ENCODE measurements at regions not wholly inside any gene's neighbourhood (a gene's known extent, or its start where the extent isn't known, plus 50 kb on each side); places are given as distances from the start of the nearest gene placed in this dataset.
"Not testable (repeated sequence)": the region's sequence is repeated elsewhere in the genome, so short reads cannot be mapped to it uniquely, and the experiment has no call there.

- not testable (repeated sequence) for H3K27ac ChIP-seq (ENCODE audit: low read depth, low read length); H3K4me3 ChIP-seq (ENCODE audit: low read depth, low read length); H3K79me2 ChIP-seq (ENCODE audit: control insufficient read depth, insufficient read depth, low read length, unreplicated experiment); H3K4me1 ChIP-seq (ENCODE audit: control insufficient read depth, insufficient read depth, low read length, unreplicated experiment); H3K36me3 ChIP-seq (ENCODE audit: insufficient read depth, low read length); H2AFZ ChIP-seq (ENCODE audit: low read length, unreplicated experiment)
- peaks cover 22% of the 10 kb centered on the region for H3K27me3 ChIP-seq (ENCODE audit: insufficient read depth, low read length)
Measured at GRCh38 chr1:147348592-147348991, 106.1 kb downstream of the CHD1L start.

- no peaks in the 10 kb centered on the region for H3K36me3 ChIP-seq (ENCODE audit: insufficient read depth, low read length)
- H3K4me3 ChIP-seq (ENCODE audit: low read depth, low read length), result no peak overlapping the region
- peaks cover 22% of the 10 kb centered on the region for H3K27me3 ChIP-seq (ENCODE audit: insufficient read depth, low read length)
- no peak overlapping the region for H2AFZ ChIP-seq (ENCODE audit: low read length, unreplicated experiment)
- no peak overlapping the region for H3K27ac ChIP-seq (ENCODE audit: low read depth, low read length)
- H3K4me1 ChIP-seq (ENCODE audit: control insufficient read depth, insufficient read depth, low read length, unreplicated experiment), result no peaks in the 10 kb centered on the region
- H3K79me2 ChIP-seq (ENCODE audit: control insufficient read depth, insufficient read depth, low read length, unreplicated experiment), result no peaks in the 10 kb centered on the region
Measured at GRCh38 chr1:147349533-147349932, 107.0 kb downstream of the CHD1L start.

DNA sequence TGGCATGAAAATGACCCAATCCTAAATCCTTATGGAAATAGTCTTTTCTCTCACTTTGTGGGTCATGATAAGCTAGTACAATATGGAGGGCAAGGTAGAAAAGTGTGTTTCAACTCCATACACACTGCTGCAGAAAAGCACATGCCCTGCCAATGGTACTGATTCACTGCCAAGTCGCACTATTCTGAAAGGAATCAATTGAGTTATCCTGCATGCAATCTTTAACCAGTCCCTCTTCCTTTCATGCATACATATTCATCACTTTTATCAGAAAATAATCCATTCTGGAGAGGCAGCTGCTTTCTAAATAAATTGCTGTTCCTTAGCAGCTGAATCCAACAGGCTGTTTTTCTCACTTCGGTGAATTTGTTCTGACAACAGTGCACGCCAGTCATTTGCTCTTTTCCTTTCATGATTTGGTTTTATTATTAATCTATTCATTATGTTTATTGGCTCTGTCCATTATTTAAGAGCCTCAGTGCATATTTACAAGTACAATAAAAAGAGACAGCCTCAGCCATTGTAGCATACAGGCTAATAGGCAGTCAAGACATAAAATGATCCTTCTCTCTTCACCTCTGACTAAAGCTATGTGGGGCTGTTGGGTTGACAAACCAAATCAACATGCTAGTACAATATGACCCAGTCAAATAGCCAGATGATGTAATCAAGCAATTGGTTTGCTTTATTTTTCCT is 108.8 kb downstream of the CHD1L start:
- Histone ChIP-seq H3K27me3 (ENCODE audit: insufficient read depth, low read length) (peaks cover 32% of the 10 kb centered on the region), H3K79me2 (ENCODE audit: control insufficient read depth, insufficient read depth, low read length, unreplicated experiment) (no peaks in the 10 kb centered on the region), H3K4me1 (ENCODE audit: control insufficient read depth, insufficient read depth, low read length, unreplicated experiment) (no peaks in the 10 kb centered on the region), H3K36me3 (ENCODE audit: insufficient read depth, low read length) (no peaks in the 10 kb centered on the region), H3K4me3 (ENCODE audit: low read depth, low read length) (no peak overlapping the region), H3K27ac (ENCODE audit: low read depth, low read length) (no peak overlapping the region), H2AFZ (ENCODE audit: low read length, unreplicated experiment) (no peak overlapping the region)

DNA sequence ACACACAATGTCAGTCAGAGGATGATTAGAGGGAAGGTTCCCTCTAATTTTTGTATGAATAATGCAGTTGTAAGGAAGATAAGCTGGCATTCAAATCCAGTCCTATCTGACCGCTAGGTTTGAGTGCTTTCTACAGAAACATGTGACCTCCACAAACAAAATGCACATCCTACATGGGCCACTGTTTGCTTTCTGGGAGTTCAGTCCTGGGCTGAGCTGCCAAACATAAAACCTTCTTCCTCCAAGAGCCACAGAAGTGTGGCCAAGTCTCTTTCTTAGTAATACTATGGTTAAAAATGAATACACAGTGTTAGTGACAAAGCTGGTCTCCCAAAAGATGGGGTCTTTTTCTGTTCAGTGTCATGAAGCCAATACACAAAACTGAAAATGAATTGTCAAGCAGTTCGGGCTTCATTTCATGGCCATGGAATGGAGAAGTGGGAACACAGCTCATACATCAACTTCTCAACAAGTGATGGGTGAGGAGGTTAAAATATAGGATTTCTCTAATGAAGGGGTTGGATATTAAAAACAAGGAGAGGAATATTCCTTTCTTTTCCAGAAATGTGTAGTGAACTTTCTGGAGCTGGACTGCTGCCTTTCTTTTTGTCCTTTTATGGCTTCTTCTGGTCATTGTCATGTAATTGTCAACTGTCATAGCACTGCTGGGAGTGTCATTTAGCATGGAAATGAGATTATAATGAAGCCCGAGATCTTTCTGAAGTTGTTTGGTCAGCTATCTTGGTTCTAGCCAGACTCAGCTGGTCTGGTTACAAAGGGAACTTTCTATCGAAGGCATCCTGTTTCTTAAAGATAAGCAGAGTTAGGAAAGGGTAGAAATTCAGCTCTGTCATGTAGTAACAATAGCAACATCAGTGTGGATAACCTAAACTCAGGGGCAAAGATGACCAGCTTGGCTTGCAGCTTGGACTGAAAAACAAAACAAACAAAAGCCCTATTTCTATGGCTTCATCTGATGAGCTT is 135.1 kb downstream of the CHD1L start:
- no peak overlapping the region for H3K27ac ChIP-seq (ENCODE audit: low read depth, low read length)

GRCh38 chr1:147379889-147380288 is 137.4 kb downstream of the CHD1L start:
- Histone ChIP-seq H3K27me3 (ENCODE audit: insufficient read depth, low read length) (peaks cover 20% of the 10 kb centered on the region), H2AFZ (ENCODE audit: low read length, unreplicated experiment) (no peak overlapping the region), H3K4me1 (ENCODE audit: control insufficient read depth, insufficient read depth, low read length, unreplicated experiment) (no peaks in the 10 kb centered on the region)

More for the DNA sequence above, 135.1 kb downstream of the CHD1L start:
- no peaks in the 10 kb centered on the region for H3K36me3 ChIP-seq (ENCODE audit: insufficient read depth, low read length)
- H3K4me1 ChIP-seq (ENCODE audit: control insufficient read depth, insufficient read depth, low read length, unreplicated experiment), result no peaks in the 10 kb centered on the region
- no peak overlapping the region for H3K4me3 ChIP-seq (ENCODE audit: low read depth, low read length)
- H2AFZ ChIP-seq (ENCODE audit: low read length, unreplicated experiment), result no peak overlapping the region
- no peaks in the 10 kb centered on the region for H3K79me2 ChIP-seq (ENCODE audit: control insufficient read depth, insufficient read depth, low read length, unreplicated experiment)
- peaks cover 13% of the 10 kb centered on the region for H3K27me3 ChIP-seq (ENCODE audit: insufficient read depth, low read length)

GRCh38 chr1:147384804-147385203 is 142.3 kb downstream of the CHD1L start:
- no peak overlapping the region for H3K4me3 ChIP-seq (ENCODE audit: low read depth, low read length)
- H3K36me3 ChIP-seq (ENCODE audit: insufficient read depth, low read length), result no peaks in the 10 kb centered on the region
- no peak overlapping the region for H2AFZ ChIP-seq (ENCODE audit: low read length, unreplicated experiment)
- H3K4me1 ChIP-seq (ENCODE audit: control insufficient read depth, insufficient read depth, low read length, unreplicated experiment), result no peaks in the 10 kb centered on the region
- peaks cover 17% of the 10 kb centered on the region for H3K27me3 ChIP-seq (ENCODE audit: insufficient read depth, low read length)
- no peak overlapping the region for H3K27ac ChIP-seq (ENCODE audit: low read depth, low read length)
- H3K79me2 ChIP-seq (ENCODE audit: control insufficient read depth, insufficient read depth, low read length, unreplicated experiment), result no peaks in the 10 kb centered on the region

More at GRCh38 chr1:147379889-147380288, 137.4 kb downstream of the CHD1L start:
- Histone ChIP-seq H3K4me3 (ENCODE audit: low read depth, low read length) (no peak overlapping the region), H3K79me2 (ENCODE audit: control insufficient read depth, insufficient read depth, low read length, unreplicated experiment) (no peaks in the 10 kb centered on the region), H3K27ac (ENCODE audit: low read depth, low read length) (no peak overlapping the region), H3K36me3 (ENCODE audit: insufficient read depth, low read length) (no peaks in the 10 kb centered on the region)

DNA sequence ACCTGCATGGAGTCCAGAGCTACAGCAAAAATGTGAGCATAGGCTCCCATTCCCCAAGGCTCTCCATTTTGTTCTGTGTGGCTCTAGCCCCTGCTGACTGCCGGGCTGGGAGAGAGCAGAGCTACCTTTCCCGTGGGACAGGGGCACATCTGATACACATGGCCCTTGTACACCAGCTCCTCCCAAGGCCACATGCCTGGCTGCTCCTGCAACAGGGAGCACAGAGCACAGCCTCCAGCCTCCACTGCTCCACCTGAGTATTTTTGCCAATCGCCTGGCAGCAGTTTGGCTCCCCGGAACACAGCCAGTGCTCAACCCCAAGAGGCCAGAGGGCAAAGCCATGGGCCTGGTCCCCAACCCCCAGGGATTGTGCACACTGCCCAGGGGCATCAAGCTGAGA is 146.5 kb downstream of the CHD1L start:
- H2AFZ ChIP-seq (ENCODE audit: low read length, unreplicated experiment), result no peak overlapping the region

DNA sequence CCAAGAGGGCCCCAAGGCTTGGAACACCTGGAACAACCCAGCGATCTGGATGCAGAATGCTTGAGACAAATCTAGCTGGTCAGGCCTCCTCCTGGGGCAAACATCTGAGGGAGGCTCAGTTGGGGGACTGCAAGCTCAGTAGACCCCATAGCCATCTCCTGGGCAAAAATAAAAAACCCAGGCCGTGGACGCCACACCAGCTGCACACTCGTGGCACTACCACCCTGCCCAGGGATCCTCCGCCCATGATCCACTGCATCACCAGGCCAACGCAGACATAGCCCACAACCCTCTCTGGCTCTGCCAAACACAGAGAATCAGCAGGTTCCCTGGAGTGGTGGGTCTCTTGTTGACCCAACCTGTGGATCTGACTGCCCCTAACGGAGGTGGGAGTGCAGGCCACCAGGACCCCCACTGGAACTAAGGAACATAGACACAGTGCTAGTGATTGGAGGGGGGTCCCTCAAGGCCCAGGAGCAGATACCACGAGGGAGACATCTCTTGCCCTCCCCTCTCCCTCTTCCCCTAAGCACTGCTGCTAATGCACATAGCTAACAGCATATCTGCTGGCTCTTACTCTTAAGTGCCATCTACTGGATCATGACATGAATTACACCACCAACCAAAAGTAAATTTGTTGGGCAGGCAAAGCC is 147.2 kb downstream of the CHD1L start:
- Histone ChIP-seq H3K36me3 (ENCODE audit: insufficient read depth, low read length) (no peaks in the 10 kb centered on the region), H3K4me1 (ENCODE audit: control insufficient read depth, insufficient read depth, low read length, unreplicated experiment) (no peaks in the 10 kb centered on the region), H3K27ac (ENCODE audit: low read depth, low read length) (no peak overlapping the region), H2AFZ (ENCODE audit: low read length, unreplicated experiment) (no peak overlapping the region), H3K27me3 (ENCODE audit: insufficient read depth, low read length) (peaks cover 7% of the 10 kb centered on the region), H3K79me2 (ENCODE audit: control insufficient read depth, insufficient read depth, low read length, unreplicated experiment) (no peaks in the 10 kb centered on the region), H3K4me3 (ENCODE audit: low read depth, low read length) (no peak overlapping the region)

More for the DNA sequence above, 146.5 kb downstream of the CHD1L start:
- H3K27me3 ChIP-seq (ENCODE audit: insufficient read depth, low read length), result peaks cover 7% of the 10 kb centered on the region
- H3K27ac ChIP-seq (ENCODE audit: low read depth, low read length), result no peak overlapping the region
- no peaks in the 10 kb centered on the region for H3K79me2 ChIP-seq (ENCODE audit: control insufficient read depth, insufficient read depth, low read length, unreplicated experiment)
- no peak overlapping the region for H3K4me3 ChIP-seq (ENCODE audit: low read depth, low read length)
- no peaks in the 10 kb centered on the region for H3K4me1 ChIP-seq (ENCODE audit: control insufficient read depth, insufficient read depth, low read length, unreplicated experiment)
- H3K36me3 ChIP-seq (ENCODE audit: insufficient read depth, low read length), result no peaks in the 10 kb centered on the region

- no peak overlapping the region for H2AFZ ChIP-seq (ENCODE audit: low read length, unreplicated experiment)
- H3K79me2 ChIP-seq (ENCODE audit: control insufficient read depth, insufficient read depth, low read length, unreplicated experiment), result no peaks in the 10 kb centered on the region
- H3K4me3 ChIP-seq (ENCODE audit: low read depth, low read length), result no peak overlapping the region
- H3K4me1 ChIP-seq (ENCODE audit: control insufficient read depth, insufficient read depth, low read length, unreplicated experiment), result no peaks in the 10 kb centered on the region
- no peak overlapping the region for H3K27ac ChIP-seq (ENCODE audit: low read depth, low read length)
- H3K27me3 ChIP-seq (ENCODE audit: insufficient read depth, low read length), result peaks cover 7% of the 10 kb centered on the region
- H3K36me3 ChIP-seq (ENCODE audit: insufficient read depth, low read length), result no peaks in the 10 kb centered on the region
Measured at GRCh38 chr1:147390185-147390542, 147.7 kb downstream of the CHD1L start.

- Histone ChIP-seq H3K4me3 (ENCODE audit: low read depth, low read length) (no peak overlapping the region), H3K79me2 (ENCODE audit: control insufficient read depth, insufficient read depth, low read length, unreplicated experiment) (no peaks in the 10 kb centered on the region), H2AFZ (ENCODE audit: low read length, unreplicated experiment) (no peak overlapping the region), H3K4me1 (ENCODE audit: control insufficient read depth, insufficient read depth, low read length, unreplicated experiment) (no peaks in the 10 kb centered on the region), H3K27me3 (ENCODE audit: insufficient read depth, low read length) (peaks cover 7% of the 10 kb centered on the region), H3K27ac (ENCODE audit: low read depth, low read length) (no peak overlapping the region), H3K36me3 (ENCODE audit: insufficient read depth, low read length) (no peaks in the 10 kb centered on the region)
Measured at GRCh38 chr1:147391114-147391513, 148.6 kb downstream of the CHD1L start.
